Right ventricle myocardium superior (tissue), 1 donor: ENCODE measurements at regions not wholly inside any gene's neighbourhood (a gene's known extent, or its start where the extent isn't known, plus 50 kb on each side); places are given as distances from the start of the nearest gene placed in this dataset.
A peak's percentile ranks its signal among the peaks of the same experiment; 100 is the strongest.

Experiments
- ATAC-seq: fragments of 200-7000 bp; cut with Tn5 transposase; one replicate; pipeline ENCODE4 v1.9.1; 2020; ENCODE audit warnings: mild to moderate bottlenecking; ENCODE audit not compliant: poor library complexity
- DNase-seq: peaks from one replicate; pipeline ENCODE4 v3.0.0-alpha.2; 2020
- intact Hi-C: fragments of 100-400 bp; cut with DNase I; formaldehyde crosslinking; loops from one replicate; pipeline ENCODE4 v1.11.2; 2022
- donor health status: DM: no; HTN: yes; CAD: no; lungs with severe emphysema.

DNA sequence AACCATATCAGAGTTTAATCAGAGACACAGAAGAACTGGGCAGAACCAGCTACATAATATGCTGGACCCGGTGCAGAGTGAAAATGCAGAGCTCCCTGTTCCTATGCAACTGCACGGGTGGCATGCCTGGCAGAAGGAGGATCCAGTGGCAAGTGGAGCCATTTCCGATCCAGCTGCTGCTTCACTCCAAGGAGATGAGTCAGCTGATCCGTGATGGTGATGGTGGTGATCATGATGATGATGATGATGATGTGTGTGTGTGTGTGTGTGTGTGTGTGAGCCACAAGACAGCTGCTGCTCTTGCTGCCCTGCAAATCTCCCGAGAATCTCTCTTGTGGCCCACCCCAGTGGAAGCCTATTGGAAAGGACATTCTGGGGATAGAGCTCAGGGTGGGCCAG lies 133.0 kb downstream of the URB2 start:
- intact Hi-C loops = no loop called here
- no peak for ATAC-seq

DNA sequence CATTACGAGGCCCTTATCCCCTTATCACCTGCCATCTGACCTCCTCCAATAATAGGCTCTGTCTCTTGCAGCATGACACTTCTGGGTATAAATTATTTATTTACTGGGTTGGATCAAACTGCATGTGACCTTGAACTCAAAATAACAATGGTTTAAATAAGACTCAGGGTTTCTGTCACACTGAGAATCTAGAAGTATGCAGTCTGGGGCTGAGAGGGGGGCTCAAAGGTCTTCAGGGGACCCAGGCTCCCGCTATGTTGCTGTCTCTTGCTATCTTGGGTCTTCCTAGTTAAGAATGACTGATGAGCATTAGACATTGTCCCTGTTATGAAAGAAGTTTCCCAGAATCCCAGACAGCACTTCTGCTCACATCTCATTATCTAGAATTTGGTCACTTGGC lies 133.5 kb downstream of the URB2 start:
- DNase-seq (no peak), ATAC-seq (no peak)
- intact Hi-C loops = no loop called here

More for the DNA sequence above, 133.0 kb downstream of the URB2 start:
- DNase-seq = no peak

- intact Hi-C loops = no loop called here
These were observed 134.5 kb downstream of the URB2 start for GRCh38 chr1:229760478-229760996.

GRCh38 chr1:229762891-229763290 lies 136.8 kb downstream of the URB2 start:
- intact Hi-C loops = no loop called here
- ATAC-seq (no peak), DNase-seq (no peak)

More at GRCh38 chr1:229760478-229760996, 134.5 kb downstream of the URB2 start:
- ATAC-seq (no peak), DNase-seq (no peak)

- intact Hi-C loops = no loop called here
- ATAC-seq (no peak), DNase-seq (no peak)
These were observed 142.2 kb downstream of the URB2 start for GRCh38 chr1:229768232-229768631.

DNA sequence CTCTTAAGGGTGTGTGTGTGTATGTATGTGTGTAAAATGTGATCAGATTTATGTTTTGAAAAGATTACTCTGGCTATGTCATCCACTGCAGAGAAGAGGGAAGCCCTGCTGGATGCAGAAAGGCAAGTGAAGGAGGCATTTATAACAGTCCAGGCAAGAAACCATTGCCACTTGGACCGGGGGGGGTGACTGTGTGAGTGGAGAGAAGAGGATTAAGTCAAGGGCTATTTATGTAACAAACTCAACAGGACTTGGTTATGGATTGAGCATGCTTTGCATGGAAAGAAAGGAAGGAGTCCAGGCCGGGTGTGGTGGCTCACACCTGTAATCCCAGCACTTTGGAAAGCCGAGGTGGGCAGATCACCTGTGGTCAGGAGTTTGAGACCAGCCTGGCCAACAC lies 143.0 kb downstream of the URB2 start:
- intact Hi-C loops = no loop called here
- no peak for ATAC-seq
- no peak for DNase-seq

- intact Hi-C loops = no loop called here
- no peak for DNase-seq
- no peak for ATAC-seq
These were observed 143.8 kb downstream of the URB2 start for GRCh38 chr1:229769809-229770208.

DNA sequence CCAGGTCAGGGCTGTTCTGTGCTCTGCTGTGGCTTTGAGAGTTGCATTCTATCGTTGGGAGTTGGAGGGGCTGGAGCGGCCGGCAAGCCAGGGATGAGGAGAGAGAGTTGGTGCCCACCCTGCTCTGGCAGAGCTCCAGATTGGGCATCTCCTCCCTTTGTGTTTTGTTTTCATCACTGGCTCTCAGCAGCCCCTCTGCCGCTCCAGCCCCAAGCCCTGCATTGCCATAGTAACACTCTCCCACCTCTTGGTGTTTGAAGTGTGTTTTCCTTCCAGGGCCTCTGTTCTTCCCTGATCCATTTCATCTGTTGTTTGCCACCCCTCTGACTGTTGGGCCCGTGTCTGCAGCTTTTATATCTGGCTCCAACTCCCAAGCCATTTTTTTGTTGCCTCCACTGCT lies 152.7 kb downstream of the URB2 start:
- intact Hi-C loops = no loop called here
- DNase-seq (no peak), ATAC-seq (no peak)

- no peak for DNase-seq
- ATAC-seq = peak; percentile 55
- intact Hi-C loops = no loop called here
These were observed 155.4 kb downstream of the URB2 start for GRCh38 chr1:229781453-229781852.

DNA sequence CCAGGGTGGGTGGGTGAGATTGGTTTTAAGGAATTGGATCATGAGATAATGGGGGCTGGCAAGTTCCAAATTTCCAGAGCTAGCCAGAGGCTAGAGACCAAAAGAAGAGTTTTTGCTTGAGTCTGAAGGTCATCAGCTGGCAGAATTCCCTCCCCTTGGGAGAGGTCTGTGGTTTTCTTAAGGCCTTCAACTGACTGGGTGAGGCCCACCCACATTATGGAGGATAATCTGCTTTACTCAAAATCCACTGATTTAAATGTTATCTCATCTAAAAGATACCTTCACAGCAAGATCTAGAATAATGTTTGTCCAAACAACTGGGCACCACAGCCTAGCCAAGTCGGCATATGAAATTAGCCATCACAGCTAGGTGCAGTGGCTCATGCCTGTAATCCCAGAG lies 156.4 kb downstream of the URB2 start:
- no peak for ATAC-seq

DNA sequence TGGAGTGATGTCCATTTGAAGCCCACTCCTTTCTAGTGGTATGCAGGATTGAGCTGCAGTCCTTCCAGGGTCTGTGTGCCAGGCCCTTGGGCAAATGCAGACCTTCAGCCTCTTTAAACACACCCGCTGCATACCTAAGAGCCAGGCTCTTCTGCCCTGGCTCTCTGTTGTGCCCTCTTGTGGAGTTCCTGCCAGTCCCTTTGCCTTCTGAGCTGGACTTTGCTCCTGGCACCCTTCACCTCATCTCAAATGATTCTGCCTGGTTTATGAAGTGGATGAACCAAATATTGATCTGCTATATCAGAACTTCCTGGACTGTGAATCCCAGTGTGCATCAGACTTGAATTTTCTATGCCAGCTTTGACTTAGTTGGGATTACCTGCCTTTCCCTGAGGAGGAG lies 158.8 kb downstream of the URB2 start:
- ATAC-seq = no peak
- intact Hi-C loops = no loop called here
- DNase-seq = no peak

More for the DNA sequence above, 156.4 kb downstream of the URB2 start:
- intact Hi-C loops = no loop called here
- DNase-seq = no peak

DNA sequence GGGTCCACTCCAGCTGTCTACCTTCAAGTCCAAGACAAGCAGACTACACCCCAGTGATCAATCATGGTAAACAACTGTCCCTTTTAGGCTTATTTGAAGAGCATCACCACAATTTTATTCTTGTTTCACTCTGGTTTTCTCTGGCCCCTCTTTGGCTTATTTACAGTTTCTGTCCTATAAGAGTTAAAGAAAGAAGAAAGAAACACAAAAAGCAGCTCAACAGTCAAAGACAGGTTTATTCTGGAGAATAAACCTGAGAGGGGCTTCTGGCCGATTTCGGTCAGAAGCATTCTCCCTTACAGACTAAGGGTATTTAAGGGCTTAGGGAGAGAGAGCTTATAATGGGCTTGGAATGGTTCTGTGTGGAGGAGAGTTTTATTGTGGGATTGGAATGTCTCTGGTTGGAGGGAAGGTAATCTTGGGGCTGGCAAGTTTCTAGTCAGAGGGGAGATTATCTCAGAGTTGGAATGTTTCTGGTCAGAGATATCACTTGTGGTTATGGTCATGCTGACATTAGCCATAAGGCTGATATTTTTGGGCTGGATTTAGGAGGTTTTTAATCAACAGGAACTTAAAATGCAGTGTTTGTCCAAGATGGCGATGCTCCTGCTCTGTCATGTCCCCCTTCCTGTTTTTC lies 161.0 kb downstream of the URB2 start:
- intact Hi-C loops = no loop called here
- ATAC-seq = no peak
- DNase-seq = no peak

DNA sequence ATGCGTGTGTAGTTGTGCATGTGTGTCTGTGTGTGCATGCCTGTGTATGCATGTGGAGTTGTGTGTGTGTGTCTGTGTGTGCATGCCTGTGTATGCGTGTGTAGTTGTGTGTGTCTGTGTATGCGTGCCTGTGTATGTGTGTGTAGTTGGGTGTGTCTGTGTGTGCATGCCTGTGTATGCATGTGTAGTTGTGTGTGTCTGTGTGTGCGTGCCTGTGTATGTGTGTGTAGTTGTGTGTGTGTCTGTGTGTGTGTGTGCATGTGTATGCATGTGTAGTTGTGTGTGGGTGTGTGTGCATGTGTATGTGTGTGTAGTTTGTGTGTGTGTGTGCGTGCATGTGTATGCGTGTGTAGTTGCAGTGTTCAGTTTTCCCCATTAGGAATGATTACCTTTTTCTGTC lies 162.0 kb downstream of the URB2 start:
- ATAC-seq (no peak), DNase-seq (no peak)
- intact Hi-C loops = no loop called here

- intact Hi-C loops = no loop called here
- ATAC-seq = no peak
- no peak for DNase-seq
These were observed 166.2 kb downstream of the URB2 start for GRCh38 chr1:229792012-229792975.

DNA sequence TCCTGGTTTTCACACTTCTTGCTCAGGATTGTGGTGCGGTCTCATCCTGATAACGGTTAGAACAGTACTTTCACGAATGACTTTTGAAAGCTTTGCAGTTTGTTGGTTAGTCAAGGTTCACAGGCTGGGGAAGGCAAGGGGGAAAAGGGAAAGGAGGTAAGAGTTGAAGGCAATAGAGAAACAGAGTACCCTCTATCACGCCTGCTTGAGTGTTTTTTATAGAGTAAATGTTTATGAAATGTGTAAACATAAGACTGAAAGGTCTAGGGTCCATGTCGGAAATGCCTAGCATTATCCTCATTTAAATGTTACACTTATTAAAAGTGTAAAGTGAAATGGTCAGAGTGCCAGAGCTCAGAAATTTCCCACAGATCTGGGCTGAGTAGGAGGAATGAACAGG lies 167.4 kb downstream of the URB2 start:
- no peak for ATAC-seq
- no peak for DNase-seq
- intact Hi-C loops = no loop called here

DNA sequence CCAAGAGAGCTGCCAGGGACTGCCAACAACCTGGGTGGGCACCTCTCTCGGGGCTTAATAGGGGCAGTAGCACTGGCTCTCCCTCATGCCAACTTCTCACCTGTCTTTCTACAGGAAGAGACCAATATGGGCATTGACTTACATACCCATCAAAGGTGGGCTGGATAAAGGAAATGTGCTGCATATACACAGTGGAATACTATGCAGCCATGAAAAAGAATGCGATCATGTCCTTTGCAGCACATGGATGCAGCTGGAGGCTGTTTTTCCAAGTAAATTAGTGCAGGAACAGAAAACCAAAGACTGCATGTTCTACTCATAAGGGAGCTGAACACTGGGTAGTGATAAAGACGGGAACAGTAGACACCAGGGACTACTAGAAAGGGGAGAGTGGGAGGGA lies 172.5 kb downstream of the URB2 start:
- intact Hi-C loops = no loop called here
- ATAC-seq (no peak), DNase-seq (no peak)

- DNase-seq (no peak), ATAC-seq (no peak)
- intact Hi-C loops = no loop called here
These were observed 177.7 kb downstream of the URB2 start for GRCh38 chr1:229803626-229804217.

DNA sequence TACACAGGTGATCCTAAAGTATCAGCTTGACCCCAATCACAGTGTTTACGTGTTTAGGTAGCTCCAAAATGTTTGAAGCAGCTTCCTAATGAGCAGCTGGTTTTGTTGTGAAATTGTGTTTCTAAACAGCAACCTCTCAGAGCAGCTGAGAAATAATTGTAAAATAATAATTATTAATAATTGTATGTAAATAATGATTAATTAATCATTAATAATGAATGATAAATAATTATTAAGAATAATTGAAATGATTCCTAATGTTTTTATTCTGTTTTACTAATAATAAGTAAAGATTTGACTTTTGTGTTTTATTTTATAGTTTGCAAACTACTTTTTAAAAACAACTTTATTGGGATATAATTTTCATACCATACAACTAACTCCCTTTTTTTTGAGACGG lies 182.2 kb downstream of the URB2 start:
- intact Hi-C loops = no loop called here
- DNase-seq = no peak
- no peak for ATAC-seq

DNA sequence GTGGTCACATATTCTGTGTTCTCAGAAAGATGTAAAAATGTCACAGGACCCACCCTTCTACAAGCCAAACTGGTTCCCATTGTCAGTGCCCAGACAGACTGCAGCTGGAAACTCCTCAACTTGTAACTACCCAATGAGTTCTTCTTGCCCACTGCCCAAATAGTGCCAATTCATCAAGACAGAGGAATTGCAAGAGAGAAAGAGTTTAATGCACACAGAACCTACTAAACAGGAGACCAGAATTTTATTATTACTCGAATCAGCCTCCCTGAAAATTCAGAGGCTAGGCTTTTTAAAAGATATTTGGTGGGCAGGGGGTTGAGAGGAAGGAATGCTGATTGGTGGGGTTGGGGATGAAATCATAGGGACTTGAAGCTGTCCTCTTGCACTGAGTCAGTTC lies 184.1 kb downstream of the URB2 start:
- DNase-seq = no peak
- intact Hi-C loops = no loop called here
- ATAC-seq = no peak

- DNase-seq (no peak), ATAC-seq (no peak)
- intact Hi-C loops = no loop called here
These were observed 184.9 kb downstream of the URB2 start for GRCh38 chr1:229810961-229811360.
